ENCODE measurements at regions not wholly inside any gene's neighbourhood (a gene's known extent, or its start where the extent isn't known, plus 50 kb on each side); places are given as distances from the start of the nearest gene placed in this dataset.

GRCh38 chr1:232533328-232533727 is 96.6 kb downstream of the SIPA1L2 start:
- TF ChIP-seq CTCF (IDR thresholded peaks at IDR 0.05; ENCODE audit: poor library complexity, severe bottlenecking) (no peak), RAD21 (conservative IDR thresholded peaks at IDR 0.05) (no peak), POLR2AphosphoS5 (IDR thresholded peaks at IDR 0.05) (no peak), REST (IDR thresholded peaks at IDR 0.05; ENCODE audit: borderline replicate concordance) (no peak), SMC3 (conservative IDR thresholded peaks at IDR 0.05; ENCODE audit: poor library complexity) (no peak), TAF1 (IDR thresholded peaks at IDR 0.05; ENCODE audit: low read depth) (no peak)
